NOMO-1 treated with dmso at 0.1 percent for 144 hours (cell line): ENCODE measurements at regions not wholly inside any gene's neighbourhood (a gene's known extent, or its start where the extent isn't known, plus 50 kb on each side); places are given as distances from the start of the nearest gene placed in this dataset.

ENCODE experiments used
- DNase-seq: peaks from one replicate; lab custom pipeline; 2025; ENCODE audit not compliant: unreplicated experiment; lab: John Stamatoyannopoulos, UW

- no peak for DNase-seq
Measured at GRCh38 chr16:50964491-50964890, 186.6 kb downstream of the SALL1 start.

- DNase-seq = no peak
Measured at GRCh38 chr16:50961952-50962351, 189.1 kb downstream of the SALL1 start.

GRCh38 chr16:50960517-50961202, 190.4 kb downstream of the SALL1 start:
- DNase-seq = no peak

- DNase-seq = no peak
Measured at GRCh38 chr16:50957056-50957455, 194.0 kb downstream of the SALL1 start.

- DNase-seq = no peak
Measured at GRCh38 chr16:50956637-50957036, 194.4 kb downstream of the SALL1 start.

GRCh38 chr16:50955311-50955710, 195.8 kb downstream of the SALL1 start:
- no peak for DNase-seq

GRCh38 chr16:50954469-50954868, 196.6 kb downstream of the SALL1 start:
- DNase-seq = no peak

- no peak for DNase-seq
Measured at GRCh38 chr16:50953290-50953689, 197.8 kb downstream of the SALL1 start.

GRCh38 chr16:50950955-50951354, 200.1 kb downstream of the SALL1 start:
- no peak for DNase-seq

- DNase-seq = no peak
Measured at GRCh38 chr16:50948268-50948930, 202.7 kb downstream of the SALL1 start.

GRCh38 chr16:50947826-50948225, 203.2 kb downstream of the SALL1 start:
- no peak for DNase-seq

- DNase-seq = no peak
Measured at GRCh38 chr16:50946606-50947005, 204.5 kb downstream of the SALL1 start.

GRCh38 chr16:50946098-50946497, 204.2 kb downstream of the CYLD start:
- no peak for DNase-seq

GRCh38 chr16:50945171-50945570, 203.3 kb downstream of the CYLD start:
- no peak for DNase-seq

- no peak for DNase-seq
Measured at GRCh38 chr16:50944436-50944835, 202.6 kb downstream of the CYLD start.

GRCh38 chr16:50944033-50944432, 202.1 kb downstream of the CYLD start:
- DNase-seq = no peak

- DNase-seq = no peak
Measured at GRCh38 chr16:50942143-50942542, 200.3 kb downstream of the CYLD start.

GRCh38 chr16:50941681-50942080, 199.8 kb downstream of the CYLD start:
- no peak for DNase-seq

- no peak for DNase-seq
Measured at GRCh38 chr16:50940275-50940854, 198.5 kb downstream of the CYLD start.

GRCh38 chr16:50939356-50939755, 197.5 kb downstream of the CYLD start:
- no peak for DNase-seq

GRCh38 chr16:50938932-50939331, 197.0 kb downstream of the CYLD start:
- no peak for DNase-seq

- no peak for DNase-seq
Measured at GRCh38 chr16:50933262-50933661, 191.4 kb downstream of the CYLD start.
